Right lobe of liver (tissue), 6 donors: ENCODE measurements at regions not wholly inside any gene's neighbourhood (a gene's known extent, or its start where the extent isn't known, plus 50 kb on each side); places are given as distances from the start of the nearest gene placed in this dataset.

ENCODE experiments used
- ATAC-seq, 4 donors: fragments of 200-7000 bp; cut with Tn5 transposase; one replicate each; pipeline ENCODE4 v1.9.1; 2020; ENCODE audit warnings: mild to moderate bottlenecking in 4 of 4, moderate library complexity in 4 of 4
- DNase-seq, 3 donors: peaks; one replicate each; pipeline ENCODE4 v3.0.0-alpha.2; 2020
- H3K27ac ChIP-seq, 3 donors: fragments of 200-600 bp; one replicate each; pipeline ENCODE4 v1.8.0; 2022
- H3K27me3 ChIP-seq, 2 donors: fragments of 200-600 bp; one replicate each; pipeline ENCODE4 v1.8.0; 2022
- H3K36me3 ChIP-seq, 4 donors: fragments of 200-600 bp; sonication (generic) in 1 of 4; one replicate each; pipeline versions ENCODE4 v1.5.1 to v1.8.0; 2017 to 2022; ENCODE audit warnings: control low read depth in 1 of 4
- H3K4me1 ChIP-seq, 4 donors: fragments of 200-600 bp; sonication (generic) in 1 of 4; one replicate each; pipeline versions ENCODE4 v1.5.1 to v1.8.0; 2017 to 2022; ENCODE audit warnings: control low read depth in 1 of 4
- H3K4me3 ChIP-seq, 3 donors: fragments of 200-600 bp; one replicate each; pipeline ENCODE4 v1.8.0; 2022
- H3K9me3 ChIP-seq, 4 donors: fragments of 200-600 bp; sonication (generic) in 1 of 4; one replicate each; pipeline versions ENCODE4 v1.5.1 to v1.8.0; 2017 to 2022; ENCODE audit warnings: control low read depth in 1 of 4
- CTCF ChIP-seq, 4 donors: fragments of 200-600 bp in 3 of 4; fragments of 450-650 bp in 1 of 4; IDR thresholded peaks; one replicate each; pipeline versions ENCODE4 v1.5.1 to v1.8.0; 2016 to 2022; ENCODE audit warnings: antibody characterized with exemption in 4 of 4, mild to moderate bottlenecking in 2 of 4
- POLR2A ChIP-seq: fragments of 450-650 bp; IDR thresholded peaks from one replicate; pipeline ENCODE4 v1.6.1; 2017; ENCODE audit warnings: antibody characterized with exemption, mild to moderate bottlenecking
- WGBS: methylation state at CpG from one replicate; pipeline ENCODE4 v1.1.6; 2018; ENCODE audit warnings: low coverage, low lambda C conversion rate; ENCODE audit not compliant: insufficient coverage; ENCODE audit errors: missing lambda C conversion rate; 5-methylcytosine and 5-hydroxymethylcytosine counted together
- intact Hi-C, 2 donors: fragments of 100-400 bp; cut with DNase I; formaldehyde crosslinking; loops; one replicate each; pipeline versions ENCODE4 v1.11.2 to v1.14.1; 2022
- donor health status: DM: no; HTN: yes; CAD: no.
- donor health status: DM: no; HTN: no; CAD: no.
- donor health status: DM: no; HTN: no; CAD: no.
- donor health status: DM: no; HTN: yes; CAD: no.
- donor health status: DM: no; HTN: yes; CAD: no.

GRCh38 chr6:133632206-133632605, 256.7 kb upstream of the TCF21 start:
- no peaks in the 10 kb centered on the region for H3K27me3 ChIP-seq
- H3K9me3 ChIP-seq = no peaks in the 10 kb centered on the region
- H3K27ac ChIP-seq = no peak overlapping the region
- no peak for ATAC-seq
- WGBS = 34% methylated on average over 2 of the region's 2 CpGs
- DNase-seq = no peak
- TF ChIP-seq CTCF (IDR thresholded peaks at IDR 0.05) = no peak
- TF ChIP-seq POLR2A = no peak
- H3K4me3 ChIP-seq = no peak overlapping the region
- no peaks in the 10 kb centered on the region for H3K36me3 ChIP-seq
- intact Hi-C loops = no loop called here
- H3K4me1 ChIP-seq = no peaks in the 10 kb centered on the region

DNA sequence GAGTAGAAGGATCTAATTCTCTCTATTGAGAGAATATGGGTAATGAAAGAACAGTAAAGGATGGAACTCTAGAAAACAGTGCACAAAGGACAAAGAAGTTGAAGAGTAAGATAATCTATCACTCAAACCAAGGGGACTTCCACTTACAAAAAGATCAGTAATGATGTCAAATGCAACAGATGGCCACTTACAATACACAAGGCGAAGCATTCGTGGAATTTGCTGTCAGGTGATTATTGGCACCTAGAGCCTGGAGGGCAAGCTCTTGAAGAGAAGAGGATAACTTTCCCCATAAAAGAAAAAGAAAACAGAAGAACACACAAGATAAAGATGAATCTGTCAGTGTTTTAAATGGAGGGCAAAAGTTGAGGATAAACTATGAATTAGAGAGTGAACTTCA, 256.0 kb upstream of the TCF21 start:
- Histone ChIP-seq H3K36me3 (no peaks in the 10 kb centered on the region), H3K9me3 (no peaks in the 10 kb centered on the region), H3K27ac (no peak overlapping the region), H3K4me3 (no peak overlapping the region), H3K27me3 (no peaks in the 10 kb centered on the region), H3K4me1 (no peaks in the 10 kb centered on the region)
- no peak for ATAC-seq
- TF ChIP-seq POLR2A = no peak
- TF ChIP-seq CTCF (IDR thresholded peaks at IDR 0.05) = no peak
- WGBS = 50% methylated on average over 2 of the region's 2 CpGs
- intact Hi-C loops = no loop called here
- DNase-seq = no peak

DNA sequence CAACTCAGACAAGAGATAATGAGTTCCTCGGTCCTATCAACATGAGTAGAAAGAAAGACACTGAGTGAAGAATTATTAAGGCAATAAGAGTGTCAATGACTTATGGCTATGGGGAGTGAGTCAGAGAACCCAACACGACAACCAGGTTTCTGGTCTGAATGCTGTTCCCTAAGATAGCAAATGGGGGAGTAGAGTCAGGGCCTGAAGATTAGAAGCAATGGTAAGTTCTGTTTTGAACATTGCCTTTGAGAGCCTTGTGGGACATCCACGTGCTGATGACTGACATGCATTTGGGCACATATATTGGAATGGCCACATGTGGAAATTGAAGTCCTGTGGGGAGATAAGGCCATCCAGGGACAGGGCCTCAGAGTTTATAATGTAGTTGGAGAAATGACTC, 254.4 kb upstream of the TCF21 start:
- Histone ChIP-seq H3K9me3 (no peaks in the 10 kb centered on the region), H3K27ac (no peak overlapping the region), H3K27me3 (no peaks in the 10 kb centered on the region), H3K36me3 (no peaks in the 10 kb centered on the region), H3K4me3 (no peak overlapping the region), H3K4me1 (no peaks in the 10 kb centered on the region)
- no peak for ATAC-seq
- no peak for DNase-seq
- 30% methylated on average over 3 of the region's 3 CpGs for WGBS
- intact Hi-C loops = no loop called here
- no peak for TF ChIP-seq CTCF (IDR thresholded peaks at IDR 0.05)
- TF ChIP-seq POLR2A = no peak

DNA sequence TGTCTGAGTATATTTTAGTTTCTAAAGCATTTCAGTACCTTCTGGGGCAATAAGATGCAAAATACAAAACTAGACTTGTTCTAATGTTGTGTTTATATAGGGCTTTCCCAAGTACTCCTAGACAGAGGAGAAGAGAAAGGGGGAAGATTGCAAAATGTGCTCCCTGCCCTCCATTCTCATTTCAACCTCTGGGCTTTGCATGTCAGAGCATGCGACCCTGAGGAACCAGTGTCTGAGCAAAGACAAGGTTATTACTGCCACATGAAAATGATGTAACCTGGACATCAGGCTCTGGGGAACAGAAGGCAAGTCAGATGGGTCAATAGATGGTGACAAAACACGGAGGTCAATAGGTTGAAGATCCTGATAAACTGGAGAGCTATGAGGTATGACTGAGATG, 253.5 kb upstream of the TCF21 start:
- intact Hi-C loops = no loop called here
- Histone ChIP-seq H3K4me3 (no peak overlapping the region), H3K9me3 (no peaks in the 10 kb centered on the region), H3K36me3 (no peaks in the 10 kb centered on the region), H3K4me1 (no peaks in the 10 kb centered on the region), H3K27me3 (no peaks in the 10 kb centered on the region), H3K27ac (no peak overlapping the region)
- WGBS = 26% methylated on average over 2 of the region's 2 CpGs
- no peak for DNase-seq
- TF ChIP-seq CTCF (IDR thresholded peaks at IDR 0.05) = no peak
- no peak for TF ChIP-seq POLR2A
- ATAC-seq = peak in 1 of 4 donors; percentile 21

- no peaks in the 10 kb centered on the region for H3K9me3 ChIP-seq
- WGBS = 29% methylated on average over 2 of the region's 2 CpGs
These were observed 251.5 kb upstream of the TCF21 start for GRCh38 chr6:133637436-133637835.

More at GRCh38 chr6:133637436-133637835, 251.5 kb upstream of the TCF21 start:
- H3K36me3 ChIP-seq = no peaks in the 10 kb centered on the region
- TF ChIP-seq POLR2A (no peak), CTCF (IDR thresholded peaks at IDR 0.05) (no peak)
- ATAC-seq = no peak
- no peak for DNase-seq
- H3K27ac ChIP-seq = no peak overlapping the region
- H3K4me1 ChIP-seq = no peaks in the 10 kb centered on the region
- no peaks in the 10 kb centered on the region for H3K27me3 ChIP-seq
- intact Hi-C loops = no loop called here
- no peak overlapping the region for H3K4me3 ChIP-seq
